Vagina (tissue), 2 donors: ENCODE measurements at regions not wholly inside any gene's neighbourhood (a gene's known extent, or its start where the extent isn't known, plus 50 kb on each side); places are given as distances from the start of the nearest gene placed in this dataset.

ENCODE experiments used
- DNase-seq, 2 donors: peaks; one replicate each; pipeline ENCODE4 v3.0.0-alpha.2; 2017; ENCODE audit errors: extremely low spot score in 2 of 2
- H3K27ac ChIP-seq: fragments of 200-600 bp; sonication (generic); one replicate; pipeline ENCODE4 v1.5.1; 2019
- H3K27me3 ChIP-seq: fragments of 200-600 bp; sonication (generic); one replicate; pipeline ENCODE4 v1.5.1; 2019
- H3K36me3 ChIP-seq, 2 donors: fragments of 200-600 bp; sonication (generic); one replicate each; pipeline ENCODE4 v1.5.1; 2017 to 2019
- H3K4me1 ChIP-seq: fragments of 200-600 bp; sonication (generic); one replicate; pipeline ENCODE4 v1.5.1; 2019
- H3K4me3 ChIP-seq, 2 donors: fragments of 200-600 bp; sonication (generic); 1 replicate in 1 of 2; 2 replicates in 1 of 2; pipeline ENCODE4 v1.5.1; 2016 to 2019
- H3K9me3 ChIP-seq: fragments of 200-600 bp; sonication (generic); one replicate; pipeline ENCODE4 v1.5.1; 2019
- POLR2A ChIP-seq, 2 donors: fragments of 450-650 bp; IDR thresholded peaks; one replicate each; pipeline ENCODE4 v1.6.1; 2017; ENCODE audit warnings: antibody characterized with exemption in 2 of 2, mild to moderate bottlenecking in 2 of 2, moderate library complexity in 2 of 2
- POLR2AphosphoS5 ChIP-seq, 2 donors: sonication (generic); formaldehyde crosslinking; IDR thresholded peaks; one replicate each; pipeline ENCODE4 v1.9.0; 2017; ENCODE audit warnings: antibody characterized with exemption in 2 of 2, mild to moderate bottlenecking in 2 of 2, low read depth in 1 of 2; ENCODE audit not compliant: insufficient read depth in 1 of 2
- intact Hi-C: fragments of 100-400 bp; cut with DNase I; formaldehyde crosslinking; loops from one replicate; pipeline ENCODE4 v1.15.1; 2023
- TF ChIP-seq, protein P1 (sequence below), 3 experiments: fragments of 450-650 bp in 2 of 3; fragments of 200-600 bp in 1 of 3; sonication (generic) in 1 of 3; IDR thresholded peaks; one replicate each; pipeline ENCODE4 v1.5.1; 2017 to 2019; ENCODE audit warnings: antibody characterized with exemption in 3 of 3, mild to moderate bottlenecking in 2 of 3, moderate library complexity in 2 of 3

DNA sequence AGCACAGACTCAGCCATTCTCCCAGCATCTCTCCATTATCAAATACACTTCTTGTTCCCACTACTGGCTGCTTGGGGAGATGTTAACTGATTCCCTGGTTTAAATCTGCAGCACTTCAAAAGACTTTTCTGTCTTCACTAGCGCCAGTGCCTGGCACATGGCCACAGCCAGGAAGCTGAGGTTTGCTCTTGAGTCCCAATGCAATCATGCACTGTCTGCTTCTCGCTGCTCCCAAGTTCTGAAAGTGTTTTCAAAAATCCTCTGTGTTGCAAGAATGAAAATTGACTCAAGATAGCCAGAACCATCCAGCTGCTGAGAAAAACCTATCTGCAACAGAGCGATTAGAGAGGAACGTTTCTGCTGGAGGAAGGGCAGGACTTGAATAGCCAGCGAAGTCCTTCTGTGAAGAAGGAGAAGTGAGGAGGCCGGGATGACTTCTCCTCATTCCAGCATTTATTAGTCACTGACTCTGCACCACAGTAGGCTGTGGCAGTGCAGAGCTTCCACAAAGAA is 358.4 kb upstream of the NR2F2 start:
- H3K27ac ChIP-seq, result peak overlapping the region; percentile 34
- no peaks in the 10 kb centered on the region for H3K9me3 ChIP-seq
- TF ChIP-seq POLR2AphosphoS5 (IDR thresholded peaks at IDR 0.05; ENCODE audit: insufficient read depth in 1 of 2, low read depth in 1 of 2), result no peak
- TF ChIP-seq POLR2A (IDR thresholded peaks at IDR 0.05), result no peak
- TF ChIP-seq, protein P1, sequence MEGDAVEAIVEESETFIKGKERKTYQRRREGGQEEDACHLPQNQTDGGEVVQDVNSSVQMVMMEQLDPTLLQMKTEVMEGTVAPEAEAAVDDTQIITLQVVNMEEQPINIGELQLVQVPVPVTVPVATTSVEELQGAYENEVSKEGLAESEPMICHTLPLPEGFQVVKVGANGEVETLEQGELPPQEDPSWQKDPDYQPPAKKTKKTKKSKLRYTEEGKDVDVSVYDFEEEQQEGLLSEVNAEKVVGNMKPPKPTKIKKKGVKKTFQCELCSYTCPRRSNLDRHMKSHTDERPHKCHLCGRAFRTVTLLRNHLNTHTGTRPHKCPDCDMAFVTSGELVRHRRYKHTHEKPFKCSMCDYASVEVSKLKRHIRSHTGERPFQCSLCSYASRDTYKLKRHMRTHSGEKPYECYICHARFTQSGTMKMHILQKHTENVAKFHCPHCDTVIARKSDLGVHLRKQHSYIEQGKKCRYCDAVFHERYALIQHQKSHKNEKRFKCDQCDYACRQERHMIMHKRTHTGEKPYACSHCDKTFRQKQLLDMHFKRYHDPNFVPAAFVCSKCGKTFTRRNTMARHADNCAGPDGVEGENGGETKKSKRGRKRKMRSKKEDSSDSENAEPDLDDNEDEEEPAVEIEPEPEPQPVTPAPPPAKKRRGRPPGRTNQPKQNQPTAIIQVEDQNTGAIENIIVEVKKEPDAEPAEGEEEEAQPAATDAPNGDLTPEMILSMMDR (IDR thresholded peaks at IDR 0.05), result no peak
- intact Hi-C loops, result loop anchor here (10.0 kb wide), 1 partner anchor 1803 kb away; no protein-coding TSS in a partner anchor
- DNase-seq, result no peak
- H3K27me3 ChIP-seq, result no peaks in the 10 kb centered on the region
- H3K4me1 ChIP-seq, result no peaks in the 10 kb centered on the region
- no peaks in the 10 kb centered on the region for H3K36me3 ChIP-seq
- peak overlapping the region in 1 of 2 donors; percentile 11 for H3K4me3 ChIP-seq

DNA sequence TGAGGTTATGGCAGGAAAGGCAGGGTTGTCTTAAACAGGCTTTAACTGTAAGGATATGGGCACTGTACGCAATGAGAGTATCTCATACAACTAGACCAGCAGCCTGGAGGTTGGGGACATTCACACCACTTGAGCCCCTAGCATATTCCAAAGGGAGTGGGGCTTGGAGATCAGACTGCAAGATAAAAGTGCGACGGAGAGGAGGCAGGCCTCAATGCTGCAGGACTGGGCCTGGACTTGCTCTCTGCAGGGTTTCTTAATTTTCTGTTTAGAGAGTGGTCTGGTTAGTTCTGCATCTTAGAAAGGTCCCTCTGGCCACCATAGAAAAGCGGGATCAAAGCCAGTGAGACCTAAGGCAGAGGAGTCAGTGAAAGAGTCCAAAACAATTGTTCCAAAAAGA is 357.7 kb upstream of the NR2F2 start:
- H3K36me3 ChIP-seq, result no peaks in the 10 kb centered on the region
- DNase-seq, result no peak
- H3K27me3 ChIP-seq, result no peaks in the 10 kb centered on the region
- no peaks in the 10 kb centered on the region for H3K9me3 ChIP-seq
- H3K4me1 ChIP-seq, result no peaks in the 10 kb centered on the region
- H3K4me3 ChIP-seq, result no peak overlapping the region
- TF ChIP-seq POLR2AphosphoS5 (IDR thresholded peaks at IDR 0.05; ENCODE audit: insufficient read depth in 1 of 2, low read depth in 1 of 2) (no peak), POLR2A (IDR thresholded peaks at IDR 0.05) (no peak)
- TF ChIP-seq, protein P1 (IDR thresholded peaks at IDR 0.05), result no peak
- intact Hi-C loops, result loop anchor here (10.0 kb wide), 1 partner anchor 1802 kb away; no protein-coding TSS in a partner anchor
- H3K27ac ChIP-seq, result no peak overlapping the region

DNA sequence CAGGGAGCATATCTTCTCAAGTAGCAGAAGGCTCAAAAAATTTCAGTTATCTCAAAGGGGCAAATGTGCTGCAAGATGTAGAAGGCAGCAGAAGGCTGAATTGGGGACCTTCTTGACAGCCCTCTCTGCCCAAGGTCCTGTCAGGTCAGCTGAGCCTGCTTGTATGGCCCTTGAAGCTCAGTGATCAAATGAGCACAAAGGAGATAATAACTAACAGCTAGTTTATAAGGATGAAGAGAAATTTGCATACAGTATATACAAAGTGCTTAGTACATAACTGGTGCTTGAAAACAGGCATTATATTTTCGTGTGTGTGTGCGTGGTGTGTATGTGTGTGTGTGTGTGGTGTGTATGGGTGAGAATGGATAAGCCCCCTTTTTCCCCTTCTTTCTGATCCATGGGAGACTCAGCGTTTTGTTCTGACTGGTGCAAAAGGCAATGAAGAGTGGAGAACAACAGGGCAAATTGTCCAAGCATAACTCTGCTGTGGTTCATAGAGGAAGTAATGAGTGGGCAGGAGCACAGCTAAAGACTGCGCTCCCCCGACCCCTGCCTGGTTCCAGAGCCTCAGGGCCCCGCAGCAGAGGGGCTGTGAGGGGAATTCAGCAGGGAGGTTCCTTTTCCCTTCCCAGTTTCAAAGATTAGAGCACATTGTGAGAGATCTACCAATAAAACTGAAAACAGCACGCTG is 356.8 kb upstream of the NR2F2 start:
- Histone ChIP-seq H3K4me1 (no peaks in the 10 kb centered on the region), H3K4me3 (no peak overlapping the region), H3K27ac (no peak overlapping the region), H3K9me3 (no peaks in the 10 kb centered on the region), H3K27me3 (no peaks in the 10 kb centered on the region), H3K36me3 (no peaks in the 10 kb centered on the region)
- intact Hi-C loops, result loop anchor here (10.0 kb wide), 1 partner anchor 1801 kb away; no protein-coding TSS in a partner anchor
- no peak for DNase-seq
- TF ChIP-seq, protein P1 (IDR thresholded peaks at IDR 0.05), result no peak
- no peak for TF ChIP-seq POLR2AphosphoS5 (IDR thresholded peaks at IDR 0.05; ENCODE audit: insufficient read depth in 1 of 2, low read depth in 1 of 2)
- no peak for TF ChIP-seq POLR2A (IDR thresholded peaks at IDR 0.05)

DNA sequence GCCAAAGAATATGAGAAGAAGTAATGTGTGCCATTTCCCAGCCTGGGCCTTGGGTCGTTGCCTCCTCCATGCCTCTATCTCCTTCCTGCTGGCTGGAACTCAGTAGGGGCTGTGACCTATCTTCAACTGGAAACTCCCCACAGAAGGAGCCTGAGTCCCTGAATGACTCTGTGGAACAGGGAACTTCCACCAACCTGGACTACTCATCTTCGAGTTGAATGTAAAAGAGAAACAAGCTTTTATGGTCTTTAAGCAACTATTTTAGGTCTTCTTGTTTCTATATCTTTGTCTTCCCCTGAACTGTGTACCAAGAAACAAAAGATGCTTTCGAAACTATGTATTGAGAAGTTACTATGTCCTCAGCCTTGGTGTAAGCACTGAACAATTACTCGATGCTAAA is 355.3 kb upstream of the NR2F2 start:
- DNase-seq, result no peak
- Histone ChIP-seq H3K4me1 (no peaks in the 10 kb centered on the region), H3K27ac (no peak overlapping the region), H3K9me3 (no peaks in the 10 kb centered on the region), H3K27me3 (no peaks in the 10 kb centered on the region), H3K4me3 (no peak overlapping the region), H3K36me3 (no peaks in the 10 kb centered on the region)
- TF ChIP-seq POLR2A (IDR thresholded peaks at IDR 0.05), result no peak
- no peak for TF ChIP-seq POLR2AphosphoS5 (IDR thresholded peaks at IDR 0.05; ENCODE audit: insufficient read depth in 1 of 2, low read depth in 1 of 2)
- TF ChIP-seq, protein P1 (IDR thresholded peaks at IDR 0.05), result no peak
- intact Hi-C loops, result loop anchor here (10.0 kb wide), 1 partner anchor 1800 kb away; no protein-coding TSS in a partner anchor

DNA sequence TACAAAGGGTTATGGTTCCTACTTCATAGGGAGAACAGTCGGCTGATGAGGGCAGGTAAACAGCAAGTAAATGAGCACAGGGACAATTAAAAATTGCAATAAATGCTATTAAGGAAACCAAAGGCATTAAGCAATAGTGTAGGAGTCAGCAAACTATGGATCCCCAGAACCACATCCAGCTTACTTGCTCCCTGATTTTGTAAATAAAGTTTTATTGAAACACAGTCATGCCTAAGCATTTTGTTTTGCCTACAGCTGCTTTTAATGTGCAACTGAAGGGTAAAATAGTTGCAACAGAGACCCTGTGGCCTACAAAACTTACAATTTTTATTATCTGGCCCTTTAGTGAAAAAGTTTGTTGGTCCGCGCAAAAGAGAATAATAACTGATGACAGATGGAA is 351.2 kb upstream of the NR2F2 start:
- TF ChIP-seq POLR2AphosphoS5 (IDR thresholded peaks at IDR 0.05; ENCODE audit: insufficient read depth in 1 of 2, low read depth in 1 of 2), result no peak
- TF ChIP-seq, protein P1 (IDR thresholded peaks at IDR 0.05), result no peak
- TF ChIP-seq POLR2A (IDR thresholded peaks at IDR 0.05), result no peak
- Histone ChIP-seq H3K36me3 (no peaks in the 10 kb centered on the region), H3K9me3 (no peaks in the 10 kb centered on the region), H3K27me3 (no peaks in the 10 kb centered on the region), H3K4me1 (no peaks in the 10 kb centered on the region), H3K4me3 (no peak overlapping the region), H3K27ac (no peak overlapping the region)
- intact Hi-C loops, result loop anchor here (10.0 kb wide), 1 partner anchor 1796 kb away; no protein-coding TSS in a partner anchor
- no peak for DNase-seq
